ENCODE measurements at regions not wholly inside any gene's neighbourhood (a gene's known extent, or its start where the extent isn't known, plus 50 kb on each side); places are given as distances from the start of the nearest gene placed in this dataset.

DNA sequence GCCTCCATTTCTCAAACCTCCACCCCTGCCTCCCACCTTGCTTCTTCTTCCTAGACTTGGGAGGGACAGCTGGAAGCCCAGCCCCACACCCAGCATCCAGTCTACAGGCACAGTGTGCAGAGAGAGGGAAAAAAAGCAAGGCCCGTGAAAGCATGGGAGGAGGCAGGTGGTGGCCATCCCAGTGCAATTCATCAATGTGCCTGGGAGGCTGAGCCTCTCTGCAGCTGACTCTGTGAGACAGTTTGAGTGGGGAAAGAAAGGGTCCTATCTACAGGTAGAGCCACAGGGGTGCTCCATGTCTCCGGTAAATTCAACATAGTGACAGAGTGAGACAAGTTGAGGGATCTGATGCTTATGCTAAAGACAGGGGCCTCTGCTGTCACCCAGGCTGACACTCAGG lies 340.6 kb downstream of the DYSF start:
- H3K79me1 ChIP-seq (replicated peaks; ENCODE audit: low read length, poor library complexity, severe bottlenecking), result no peaks in the 10 kb centered on the region
- no peak overlapping the region for H2BK15ac ChIP-seq (ENCODE audit: low read depth, poor library complexity, severe bottlenecking)
- no peak overlapping the region for H2AK5ac ChIP-seq (ENCODE audit: low read length, severe bottlenecking)
- no peak overlapping the region for H3K4me2 ChIP-seq (ENCODE audit: low read length, poor library complexity, severe bottlenecking)
- H3K27ac ChIP-seq (ENCODE audit: low read length, poor library complexity, severe bottlenecking), result no peak overlapping the region
- no peak overlapping the region for H2BK5ac ChIP-seq (ENCODE audit: low read depth, low read length, poor library complexity, severe bottlenecking)
- peak overlapping the region; percentile 51 to 82 for H2BK12ac ChIP-seq (ENCODE audit: low read length in 2 of 2)
- H3K4me1 ChIP-seq (ENCODE audit: control insufficient read depth, insufficient read depth, low read depth, low read length), result peaks cover 37% of the 10 kb centered on the region
- WGBS, result 89% methylated on average over 2 of the region's 2 CpGs
- no peaks in the 10 kb centered on the region for H3K36me3 ChIP-seq (ENCODE audit: control insufficient read depth in 1 of 2, insufficient read depth in 2 of 2, low read depth in 1 of 2, low read length in 2 of 2)
- H4K8ac ChIP-seq (ENCODE audit: low read length), result no peak overlapping the region
- no peak overlapping the region for H2BK120ac ChIP-seq (ENCODE audit: low read depth, low read length)
- H3K23ac ChIP-seq (ENCODE audit: low read length in 2 of 2), result no peak overlapping the region
- H2AFZ ChIP-seq (ENCODE audit: low read depth, low read length), result no peak overlapping the region
- peaks cover 0 to 54% of the 10 kb centered on the region in 2 experiments for H3K27me3 ChIP-seq (ENCODE audit: control insufficient read depth in 1 of 2, insufficient read depth in 1 of 2, low read length in 2 of 2)
- DNase-seq, result no peak
- H3K4ac ChIP-seq (ENCODE audit: low read depth in 1 of 2, low read length in 2 of 2), result no peak overlapping the region
- no peaks in the 10 kb centered on the region for H3K9me3 ChIP-seq (ENCODE audit: control insufficient read depth, low read length)
- peak overlapping the region in 1 of 2 experiments; percentile 18 for H3K14ac ChIP-seq (ENCODE audit: low read length in 2 of 2)
- no peak overlapping the region for H4K91ac ChIP-seq (ENCODE audit: low read length)
- no peak overlapping the region for H3K9ac ChIP-seq (ENCODE audit: low read length)
- no peak overlapping the region for H3K4me3 ChIP-seq (ENCODE audit: insufficient read depth in 1 of 2, low read depth in 1 of 2, low read length in 2 of 2)
- H3K18ac ChIP-seq (ENCODE audit: low read depth in 1 of 2, low read length in 2 of 2), result peak overlapping the region in 1 of 2 experiments; percentile 79

DNA sequence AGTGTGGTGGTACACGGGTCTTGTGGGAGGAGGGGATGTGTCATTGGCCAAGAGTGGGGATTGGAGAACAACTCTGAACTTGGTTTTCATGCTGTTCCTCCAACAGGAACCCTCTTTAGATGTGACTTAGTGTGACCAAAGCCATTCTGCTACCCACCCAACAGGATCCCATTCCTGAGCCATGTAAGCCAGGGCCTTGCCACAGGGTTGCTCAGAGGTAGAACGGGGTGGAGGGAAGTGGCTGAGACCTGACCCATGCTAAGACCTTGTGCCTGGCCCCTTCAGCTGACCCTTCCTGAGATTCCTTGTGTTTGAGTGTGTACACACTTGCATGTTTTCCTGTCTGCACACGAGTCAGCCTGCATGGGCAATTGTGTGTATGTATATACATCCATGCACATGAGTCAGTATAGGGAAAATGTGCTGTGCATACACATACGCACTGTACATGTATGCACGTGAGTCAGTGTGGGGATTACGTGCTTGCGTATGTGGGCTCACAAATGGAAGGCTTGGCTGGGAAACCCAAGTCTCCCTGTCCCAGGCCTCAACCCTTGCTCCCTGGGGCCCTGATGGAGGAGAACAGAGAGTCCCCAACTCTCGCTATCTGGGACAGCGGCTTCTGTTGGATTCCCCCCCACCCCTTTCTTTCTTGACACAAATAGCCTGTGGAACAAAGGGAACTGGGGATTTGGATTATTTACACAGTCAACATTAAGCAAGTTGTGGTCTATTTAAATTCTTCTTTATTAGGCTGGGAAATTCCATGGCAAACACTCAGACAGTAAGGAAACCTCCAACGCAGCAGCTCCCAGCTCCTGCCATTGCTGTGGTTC lies 339.8 kb downstream of the DYSF start:
- Histone ChIP-seq H2BK12ac (ENCODE audit: low read length in 2 of 2) (peak overlapping the region in 1 of 2 experiments; percentile 8), H3K4me1 (ENCODE audit: control insufficient read depth, insufficient read depth, low read depth, low read length) (peaks cover 37% of the 10 kb centered on the region), H3K18ac (ENCODE audit: low read depth in 1 of 2, low read length in 2 of 2) (peak overlapping the region in 1 of 2 experiments; percentile 79), H4K8ac (ENCODE audit: low read length) (no peak overlapping the region), H2BK5ac (ENCODE audit: low read depth, low read length, poor library complexity, severe bottlenecking) (no peak overlapping the region), H2BK15ac (ENCODE audit: low read depth, poor library complexity, severe bottlenecking) (no peak overlapping the region), H3K79me1 (replicated peaks; ENCODE audit: low read length, poor library complexity, severe bottlenecking) (no peaks in the 10 kb centered on the region), H2AFZ (ENCODE audit: low read depth, low read length) (no peak overlapping the region), H3K9ac (ENCODE audit: low read length) (no peak overlapping the region), H2AK5ac (ENCODE audit: low read length, severe bottlenecking) (no peak overlapping the region), H3K4ac (ENCODE audit: low read depth in 1 of 2, low read length in 2 of 2) (no peak overlapping the region), H3K4me3 (ENCODE audit: insufficient read depth in 1 of 2, low read depth in 1 of 2, low read length in 2 of 2) (no peak overlapping the region), H2BK120ac (ENCODE audit: low read depth, low read length) (no peak overlapping the region), H4K91ac (ENCODE audit: low read length) (no peak overlapping the region), H3K14ac (ENCODE audit: low read length in 2 of 2) (peak overlapping the region in 1 of 2 experiments; percentile 18), H3K27me3 (ENCODE audit: control insufficient read depth in 1 of 2, insufficient read depth in 1 of 2, low read length in 2 of 2) (peaks cover 0 to 60% of the 10 kb centered on the region in 2 experiments), H3K36me3 (ENCODE audit: control insufficient read depth in 1 of 2, insufficient read depth in 2 of 2, low read depth in 1 of 2, low read length in 2 of 2) (no peaks in the 10 kb centered on the region), H3K4me2 (ENCODE audit: low read length, poor library complexity, severe bottlenecking) (no peak overlapping the region), H3K23ac (ENCODE audit: low read length in 2 of 2) (no peak overlapping the region), H3K9me3 (ENCODE audit: control insufficient read depth, low read length) (no peaks in the 10 kb centered on the region), H3K27ac (ENCODE audit: low read length, poor library complexity, severe bottlenecking) (no peak overlapping the region)
- DNase-seq, result peak; percentile 65
- 84% methylated on average over 8 of the region's 10 CpGs for WGBS

DNA sequence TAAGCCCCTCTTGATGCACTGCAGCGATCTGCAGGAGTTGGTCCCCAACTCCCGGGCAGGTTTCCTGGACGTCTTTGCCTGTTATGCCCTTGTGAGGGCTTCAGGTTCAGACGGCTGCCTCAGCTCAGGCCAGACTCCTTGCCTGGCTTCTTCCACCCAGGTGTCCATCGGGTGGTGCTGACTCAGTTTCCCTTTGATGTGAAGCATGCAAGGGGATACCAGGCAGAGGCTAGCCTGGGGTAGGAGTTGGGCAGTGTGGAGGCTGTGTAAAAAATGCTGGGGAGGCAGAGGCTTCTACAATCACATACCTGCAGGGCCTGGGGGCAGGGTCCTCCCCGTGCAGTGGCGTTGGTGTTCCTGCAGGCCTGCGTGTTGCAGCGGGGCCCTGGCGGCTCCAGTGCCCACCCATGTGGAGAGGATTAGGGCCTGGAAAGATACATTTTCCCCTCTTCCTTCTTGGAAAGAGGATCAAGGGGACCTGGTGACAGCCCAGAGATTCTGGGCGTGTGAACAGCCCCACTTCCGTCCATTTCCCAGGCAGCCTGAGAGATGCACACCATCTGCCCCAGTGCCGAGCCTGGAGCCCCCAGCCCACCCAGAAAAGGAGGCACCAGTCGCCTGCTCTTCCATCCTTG lies 338.3 kb downstream of the DYSF start:
- 96% methylated on average over 13 of the region's 14 CpGs for WGBS
- no peak overlapping the region for H3K27ac ChIP-seq (ENCODE audit: low read length, poor library complexity, severe bottlenecking)
- H3K4me3 ChIP-seq (ENCODE audit: insufficient read depth in 1 of 2, low read depth in 1 of 2, low read length in 2 of 2), result no peak overlapping the region
- H3K27me3 ChIP-seq (ENCODE audit: control insufficient read depth in 1 of 2, insufficient read depth in 1 of 2, low read length in 2 of 2), result peaks cover 0 to 68% of the 10 kb centered on the region in 2 experiments
- peak overlapping the region in 1 of 2 experiments; percentile 1 for H3K18ac ChIP-seq (ENCODE audit: low read depth in 1 of 2, low read length in 2 of 2)
- no peak overlapping the region for H4K8ac ChIP-seq (ENCODE audit: low read length)
- H3K4me1 ChIP-seq (ENCODE audit: control insufficient read depth, insufficient read depth, low read depth, low read length), result peaks cover 30% of the 10 kb centered on the region
- no peak overlapping the region for H3K14ac ChIP-seq (ENCODE audit: low read length in 2 of 2)
- no peak overlapping the region for H2BK15ac ChIP-seq (ENCODE audit: low read depth, poor library complexity, severe bottlenecking)
- DNase-seq, result no peak
- no peak overlapping the region for H2BK12ac ChIP-seq (ENCODE audit: low read length in 2 of 2)
- no peak overlapping the region for H3K4ac ChIP-seq (ENCODE audit: low read depth in 1 of 2, low read length in 2 of 2)
- no peak overlapping the region for H3K4me2 ChIP-seq (ENCODE audit: low read length, poor library complexity, severe bottlenecking)
- H3K23ac ChIP-seq (ENCODE audit: low read length in 2 of 2), result no peak overlapping the region
- H2AFZ ChIP-seq (ENCODE audit: low read depth, low read length), result no peak overlapping the region
- no peak overlapping the region for H3K9ac ChIP-seq (ENCODE audit: low read length)
- H3K79me1 ChIP-seq (replicated peaks; ENCODE audit: low read length, poor library complexity, severe bottlenecking), result no peaks in the 10 kb centered on the region
- no peak overlapping the region for H4K91ac ChIP-seq (ENCODE audit: low read length)
- no peak overlapping the region for H2BK120ac ChIP-seq (ENCODE audit: low read depth, low read length)
- H3K9me3 ChIP-seq (ENCODE audit: control insufficient read depth, low read length), result no peaks in the 10 kb centered on the region
- no peaks in the 10 kb centered on the region for H3K36me3 ChIP-seq (ENCODE audit: control insufficient read depth in 1 of 2, insufficient read depth in 2 of 2, low read depth in 1 of 2, low read length in 2 of 2)
- H2AK5ac ChIP-seq (ENCODE audit: low read length, severe bottlenecking), result no peak overlapping the region
- H2BK5ac ChIP-seq (ENCODE audit: low read depth, low read length, poor library complexity, severe bottlenecking), result no peak overlapping the region

DNA sequence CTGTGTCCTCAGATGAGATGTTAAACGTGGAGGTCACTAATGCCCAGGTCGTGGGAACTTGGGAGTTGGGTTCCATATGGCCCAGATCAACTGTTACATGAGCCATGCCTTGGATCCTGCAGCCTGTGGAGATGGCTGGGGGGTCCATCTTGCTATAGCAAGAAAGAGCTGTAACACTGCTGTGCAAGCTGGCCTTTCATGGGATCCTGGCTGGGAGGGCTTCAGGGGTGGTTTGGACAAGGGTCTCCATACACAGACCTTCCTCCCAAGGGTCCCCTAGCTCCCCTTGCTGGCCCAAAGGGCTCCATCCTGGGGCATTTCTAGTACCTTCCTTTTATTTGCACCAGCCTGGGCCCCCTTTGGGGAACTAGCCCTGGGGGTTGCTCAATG lies 337.7 kb downstream of the DYSF start:
- Histone ChIP-seq H3K4me1 (ENCODE audit: control insufficient read depth, insufficient read depth, low read depth, low read length) (peaks cover 25% of the 10 kb centered on the region), H2AFZ (ENCODE audit: low read depth, low read length) (no peak overlapping the region), H3K36me3 (ENCODE audit: control insufficient read depth in 1 of 2, insufficient read depth in 2 of 2, low read depth in 1 of 2, low read length in 2 of 2) (no peaks in the 10 kb centered on the region), H3K18ac (ENCODE audit: low read depth in 1 of 2, low read length in 2 of 2) (no peak overlapping the region), H2AK5ac (ENCODE audit: low read length, severe bottlenecking) (no peak overlapping the region), H3K4ac (ENCODE audit: low read depth in 1 of 2, low read length in 2 of 2) (no peak overlapping the region), H2BK120ac (ENCODE audit: low read depth, low read length) (no peak overlapping the region), H3K27me3 (ENCODE audit: control insufficient read depth in 1 of 2, insufficient read depth in 1 of 2, low read length in 2 of 2) (peaks cover 0 to 70% of the 10 kb centered on the region in 2 experiments), H2BK15ac (ENCODE audit: low read depth, poor library complexity, severe bottlenecking) (no peak overlapping the region), H3K4me2 (ENCODE audit: low read length, poor library complexity, severe bottlenecking) (no peak overlapping the region), H3K9ac (ENCODE audit: low read length) (no peak overlapping the region), H3K4me3 (ENCODE audit: insufficient read depth in 1 of 2, low read depth in 1 of 2, low read length in 2 of 2) (no peak overlapping the region), H2BK5ac (ENCODE audit: low read depth, low read length, poor library complexity, severe bottlenecking) (no peak overlapping the region), H3K79me1 (replicated peaks; ENCODE audit: low read length, poor library complexity, severe bottlenecking) (no peaks in the 10 kb centered on the region), H3K23ac (ENCODE audit: low read length in 2 of 2) (peak overlapping the region in 1 of 2 experiments; percentile 17), H4K91ac (ENCODE audit: low read length) (no peak overlapping the region), H3K27ac (ENCODE audit: low read length, poor library complexity, severe bottlenecking) (no peak overlapping the region), H4K8ac (ENCODE audit: low read length) (no peak overlapping the region), H3K9me3 (ENCODE audit: control insufficient read depth, low read length) (no peaks in the 10 kb centered on the region), H3K14ac (ENCODE audit: low read length in 2 of 2) (peak overlapping the region in 1 of 2 experiments; percentile 85), H2BK12ac (ENCODE audit: low read length in 2 of 2) (no peak overlapping the region)
- DNase-seq, result no peak
- WGBS, result 61% methylated on average over 2 of the region's 2 CpGs

Measured in mesenchymal stem cell (in vitro differentiated cells and primary cell).